ENCODE measurements at regions not wholly inside any gene's neighbourhood (a gene's known extent, or its start where the extent isn't known, plus 50 kb on each side); places are given as distances from the start of the nearest gene placed in this dataset.

DNA sequence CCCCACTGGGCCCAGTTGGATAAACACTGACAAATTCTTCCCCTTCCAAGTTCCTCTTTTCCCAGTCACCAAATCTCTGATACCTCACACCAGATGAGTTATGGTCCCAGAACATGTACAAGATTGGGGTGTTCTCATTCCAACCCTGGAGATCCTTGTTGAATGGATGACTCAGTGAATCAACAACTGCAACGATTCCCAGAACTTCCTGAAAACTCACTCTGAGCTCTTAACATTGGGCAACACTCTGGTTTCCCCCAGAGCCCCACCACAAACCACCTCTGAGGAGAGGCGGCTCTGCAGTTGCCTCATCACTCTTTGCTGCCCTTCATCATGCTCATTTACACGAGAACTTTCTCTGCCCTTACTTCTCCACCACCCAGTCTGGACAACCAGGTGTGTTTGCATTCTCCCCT is 115.2 kb downstream of the MRPL14 start:
- Mint-ChIP-seq H3K4me1 (ENCODE audit: low read depth) (peaks cover 33% of the 10 kb centered on the region), H3K27ac (ENCODE audit: unreplicated experiment) (peak overlapping the region; percentile 85), H3K9me3 (ENCODE audit: low read depth) (peaks cover 10% of the 10 kb centered on the region), H3K36me3 (ENCODE audit: low read depth) (peaks cover 3% of the 10 kb centered on the region), H3K4me3 (ENCODE audit: unreplicated experiment) (no peak overlapping the region), H3K27me3 (ENCODE audit: low read depth) (peaks cover 3% of the 10 kb centered on the region)
- TF ChIP-seq, protein P1, sequence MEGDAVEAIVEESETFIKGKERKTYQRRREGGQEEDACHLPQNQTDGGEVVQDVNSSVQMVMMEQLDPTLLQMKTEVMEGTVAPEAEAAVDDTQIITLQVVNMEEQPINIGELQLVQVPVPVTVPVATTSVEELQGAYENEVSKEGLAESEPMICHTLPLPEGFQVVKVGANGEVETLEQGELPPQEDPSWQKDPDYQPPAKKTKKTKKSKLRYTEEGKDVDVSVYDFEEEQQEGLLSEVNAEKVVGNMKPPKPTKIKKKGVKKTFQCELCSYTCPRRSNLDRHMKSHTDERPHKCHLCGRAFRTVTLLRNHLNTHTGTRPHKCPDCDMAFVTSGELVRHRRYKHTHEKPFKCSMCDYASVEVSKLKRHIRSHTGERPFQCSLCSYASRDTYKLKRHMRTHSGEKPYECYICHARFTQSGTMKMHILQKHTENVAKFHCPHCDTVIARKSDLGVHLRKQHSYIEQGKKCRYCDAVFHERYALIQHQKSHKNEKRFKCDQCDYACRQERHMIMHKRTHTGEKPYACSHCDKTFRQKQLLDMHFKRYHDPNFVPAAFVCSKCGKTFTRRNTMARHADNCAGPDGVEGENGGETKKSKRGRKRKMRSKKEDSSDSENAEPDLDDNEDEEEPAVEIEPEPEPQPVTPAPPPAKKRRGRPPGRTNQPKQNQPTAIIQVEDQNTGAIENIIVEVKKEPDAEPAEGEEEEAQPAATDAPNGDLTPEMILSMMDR (IDR thresholded peaks at IDR 0.05), result no peak
- no peak for DNase-seq (ENCODE audit: low spot score)

DNA sequence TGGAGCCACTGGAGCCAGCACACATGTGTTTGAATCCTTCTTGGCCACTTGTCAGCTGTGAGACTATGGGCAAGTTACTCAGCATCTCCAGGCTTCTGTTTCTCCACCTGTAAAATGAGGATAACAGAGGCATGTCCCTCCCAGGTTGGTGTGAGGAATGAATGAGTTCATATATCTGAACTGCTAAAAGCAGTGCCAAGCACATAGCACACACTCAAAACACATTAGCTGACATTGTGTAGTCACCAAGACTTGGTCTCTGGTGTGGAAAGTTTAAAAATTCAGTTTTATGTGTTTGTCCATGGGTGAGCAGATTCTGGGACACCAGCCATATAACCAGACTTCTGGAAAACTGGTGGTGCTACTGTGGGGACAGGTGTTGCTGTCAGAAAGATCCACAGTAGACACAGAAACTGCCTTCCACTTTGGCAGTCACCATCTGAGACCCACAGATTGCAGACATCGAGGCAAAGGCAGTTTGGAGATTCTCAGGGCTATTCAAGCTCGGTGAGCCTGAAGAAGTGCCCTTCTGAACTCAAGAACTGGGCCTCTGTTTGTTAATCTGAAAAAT is 115.8 kb downstream of the MRPL14 start:
- Mint-ChIP-seq H3K4me3 (ENCODE audit: unreplicated experiment) (no peak overlapping the region), H3K27ac (ENCODE audit: unreplicated experiment) (peak overlapping the region; percentile 85), H3K4me1 (ENCODE audit: low read depth) (peaks cover 31% of the 10 kb centered on the region), H3K36me3 (ENCODE audit: low read depth) (peaks cover 3% of the 10 kb centered on the region), H3K9me3 (ENCODE audit: low read depth) (peaks cover 5% of the 10 kb centered on the region), H3K27me3 (ENCODE audit: low read depth) (peaks cover 3% of the 10 kb centered on the region)
- no peak for DNase-seq (ENCODE audit: low spot score)
- TF ChIP-seq, protein P1 (IDR thresholded peaks at IDR 0.05), result no peak

DNA sequence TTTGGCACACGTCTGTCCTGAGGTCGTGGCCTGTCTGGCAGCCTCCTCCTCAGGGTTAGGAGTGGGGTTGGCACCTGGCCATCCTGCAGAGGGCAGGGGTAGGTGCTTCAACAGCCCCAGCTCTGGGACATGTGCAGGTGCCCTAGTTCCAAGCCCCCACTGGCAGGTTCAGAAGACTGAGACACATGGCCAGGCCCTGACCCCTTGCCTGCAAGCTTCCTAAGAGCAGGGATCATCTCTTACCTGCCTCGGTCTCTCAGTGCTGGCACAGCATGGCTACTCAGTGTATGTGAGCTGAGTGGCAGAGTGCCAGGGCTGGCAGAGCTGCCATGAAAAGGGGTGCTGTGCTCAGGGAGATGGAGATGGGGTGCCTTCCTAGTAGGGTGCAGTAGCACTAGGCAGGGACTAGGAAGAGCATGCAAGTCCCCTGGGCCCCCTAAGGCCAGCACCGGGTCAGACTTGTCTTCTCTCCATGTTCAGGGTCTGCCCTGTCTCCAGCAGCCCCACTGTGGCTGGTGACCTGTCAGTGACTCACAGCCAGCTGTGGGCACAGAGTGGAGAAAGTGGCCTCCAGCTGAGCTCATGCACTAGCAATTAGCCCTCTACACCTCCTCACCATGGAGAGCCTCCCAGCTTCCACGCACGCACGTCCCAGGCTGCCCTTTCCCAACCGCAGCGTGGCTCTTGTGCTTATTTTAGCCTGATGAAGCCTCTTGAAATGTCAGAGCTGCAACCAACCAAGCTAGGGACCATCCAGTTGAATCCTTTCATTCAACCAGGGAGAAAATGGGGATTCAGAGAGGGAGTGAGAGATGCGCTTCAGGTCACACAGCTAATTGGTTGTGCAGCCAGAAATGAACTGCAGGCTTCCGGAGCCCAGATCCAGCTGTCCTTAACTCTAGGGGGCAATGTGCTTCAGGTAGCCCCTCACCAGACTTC is 116.6 kb downstream of the MRPL14 start:
- no peak overlapping the region for H3K4me3 Mint-ChIP-seq (ENCODE audit: unreplicated experiment)
- H3K27ac Mint-ChIP-seq (ENCODE audit: unreplicated experiment), result peak overlapping the region; percentile 85

DNA sequence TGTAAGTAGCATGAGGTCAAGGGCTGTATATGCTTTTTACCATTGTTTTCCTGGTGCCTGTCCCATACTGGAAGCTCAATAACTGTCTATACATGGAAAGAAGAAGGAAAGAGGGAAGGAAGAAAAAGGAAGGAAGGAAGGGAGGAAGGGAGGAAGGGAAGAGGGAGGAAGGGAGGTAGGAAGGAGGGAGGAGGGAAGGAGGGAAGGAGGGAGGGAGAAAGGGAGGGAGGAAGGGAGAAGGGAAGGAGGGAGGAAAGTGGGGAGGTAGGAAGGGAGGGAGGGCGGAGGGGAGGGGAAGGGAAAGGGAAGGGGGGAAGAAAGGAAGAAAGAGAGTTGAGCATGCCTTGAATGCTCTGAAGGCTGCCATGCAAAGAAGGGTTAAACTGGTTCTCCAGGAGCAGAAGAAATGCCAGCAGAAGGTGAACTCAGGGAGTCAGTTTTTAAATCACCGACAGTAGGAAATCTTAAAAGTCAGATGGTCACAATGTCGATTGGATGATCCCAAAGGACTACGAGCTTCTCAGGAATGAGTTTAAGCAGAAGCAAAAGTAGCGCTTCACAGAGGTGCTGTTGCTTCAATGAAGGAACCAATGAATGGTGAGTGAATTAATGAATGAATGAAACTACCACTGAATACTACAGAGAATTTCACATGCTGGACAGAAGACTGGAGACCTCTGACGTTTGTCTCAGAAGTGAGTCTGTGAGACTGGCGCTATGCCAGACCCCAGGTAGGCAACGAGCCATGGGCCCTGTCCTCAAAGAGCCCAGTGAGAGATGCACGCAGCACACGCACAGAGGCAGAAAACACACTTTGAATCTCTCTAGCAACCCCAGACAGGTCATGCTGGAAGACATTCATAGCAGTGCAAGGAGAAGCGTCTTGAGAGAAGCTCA is 117.6 kb downstream of the MRPL14 start:
- no peak for DNase-seq (ENCODE audit: low spot score)
- no peak overlapping the region for H3K4me3 Mint-ChIP-seq (ENCODE audit: unreplicated experiment)
- H3K27ac Mint-ChIP-seq (ENCODE audit: unreplicated experiment), result no peak overlapping the region
- H3K36me3 Mint-ChIP-seq (ENCODE audit: low read depth), result peaks cover 3% of the 10 kb centered on the region
- TF ChIP-seq, protein P1 (IDR thresholded peaks at IDR 0.05), result no peak
- H3K4me1 Mint-ChIP-seq (ENCODE audit: low read depth), result peaks cover 40% of the 10 kb centered on the region
- peaks cover 5% of the 10 kb centered on the region for H3K9me3 Mint-ChIP-seq (ENCODE audit: low read depth)
- H3K27me3 Mint-ChIP-seq (ENCODE audit: low read depth), result peaks cover 3% of the 10 kb centered on the region

More for the DNA sequence above, 116.6 kb downstream of the MRPL14 start:
- H3K9me3 Mint-ChIP-seq (ENCODE audit: low read depth), result peaks cover 5% of the 10 kb centered on the region
- peaks cover 30% of the 10 kb centered on the region for H3K4me1 Mint-ChIP-seq (ENCODE audit: low read depth)
- DNase-seq (ENCODE audit: low spot score), result peak; percentile 90
- TF ChIP-seq, protein P1 (IDR thresholded peaks at IDR 0.05), result peak; percentile 18
- peaks cover 3% of the 10 kb centered on the region for H3K36me3 Mint-ChIP-seq (ENCODE audit: low read depth)
- peaks cover 3% of the 10 kb centered on the region for H3K27me3 Mint-ChIP-seq (ENCODE audit: low read depth)

Data from chondrocyte (in vitro differentiated cells).